HL-60 (cell line): ENCODE measurements at regions not wholly inside any gene's neighbourhood (a gene's known extent, or its start where the extent isn't known, plus 50 kb on each side); places are given as distances from the start of the nearest gene placed in this dataset.

Source experiments
- CTCF ChIP-seq: IDR thresholded peaks from one replicate; pipeline ENCODE4 v1.5.1; 2011; ENCODE audit warnings: low read length, control low read depth, inconsistent platforms; ENCODE audit not compliant: insufficient read depth
- GABPA ChIP-seq: IDR thresholded peaks from 2 replicates; pipeline ENCODE4 v1.6.1; 2012; ENCODE audit warnings: low read depth

GRCh38 chr4:106647451-106647850 lies 278.9 kb upstream of the GIMD1 start:
- TF ChIP-seq CTCF (no peak), GABPA (no peak)
